ENCODE measurements at regions not wholly inside any gene's neighbourhood (a gene's known extent, or its start where the extent isn't known, plus 50 kb on each side); places are given as distances from the start of the nearest gene placed in this dataset.

DNA sequence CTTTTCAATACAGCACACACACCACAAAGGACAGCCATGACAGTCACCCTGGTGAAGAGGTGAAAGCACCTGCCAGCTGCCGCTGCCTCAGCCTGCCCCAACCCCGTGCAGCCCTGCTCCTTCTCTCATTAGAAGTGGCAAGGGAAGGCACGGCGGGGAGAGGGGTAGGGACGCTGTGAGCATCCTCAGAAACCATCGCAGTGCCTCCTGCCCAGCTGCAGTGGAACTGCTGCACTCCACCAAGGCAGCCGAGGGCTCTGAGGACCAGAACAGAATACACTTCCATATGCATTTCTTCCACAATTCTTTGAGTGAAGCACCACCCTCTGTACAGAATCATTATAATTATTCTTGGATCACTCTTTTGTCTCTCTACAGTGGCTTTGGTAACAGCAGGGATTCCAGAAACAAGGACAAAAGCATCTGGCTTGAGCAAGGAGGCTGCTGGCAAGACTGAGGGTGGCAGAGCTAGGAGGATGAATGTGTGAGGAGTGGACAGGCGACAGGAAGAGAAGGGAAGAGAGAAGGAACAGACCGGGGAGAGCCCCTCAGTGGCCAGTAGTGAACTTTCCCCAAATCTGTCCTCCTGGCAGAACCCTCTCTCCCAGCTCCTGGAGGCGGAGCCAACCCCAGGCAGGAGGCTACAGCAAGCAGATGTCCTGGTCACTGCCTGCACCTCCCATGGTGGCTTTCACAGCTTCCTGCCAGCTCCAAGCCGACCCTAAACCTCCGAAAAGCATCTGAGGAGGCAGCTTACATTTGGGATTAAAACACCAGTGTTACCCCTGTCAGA, 73.2 kb downstream of the MTNR1A start:
- Histone ChIP-seq H3K27me3 (ENCODE audit: low read depth) (peaks cover 57% of the 10 kb centered on the region), H3K9me3 (replicated peaks) (no peaks in the 10 kb centered on the region), H3K27ac (replicated peaks) (no peak overlapping the region), H3K4me3 (no peak overlapping the region), H3K4me1 (no peaks in the 10 kb centered on the region), H3K36me3 (no peaks in the 10 kb centered on the region)
- intact Hi-C loops (cut with micrococcal nuclease): no loop called here
- DNase-seq: no peak
- TF ChIP-seq, protein P1, sequence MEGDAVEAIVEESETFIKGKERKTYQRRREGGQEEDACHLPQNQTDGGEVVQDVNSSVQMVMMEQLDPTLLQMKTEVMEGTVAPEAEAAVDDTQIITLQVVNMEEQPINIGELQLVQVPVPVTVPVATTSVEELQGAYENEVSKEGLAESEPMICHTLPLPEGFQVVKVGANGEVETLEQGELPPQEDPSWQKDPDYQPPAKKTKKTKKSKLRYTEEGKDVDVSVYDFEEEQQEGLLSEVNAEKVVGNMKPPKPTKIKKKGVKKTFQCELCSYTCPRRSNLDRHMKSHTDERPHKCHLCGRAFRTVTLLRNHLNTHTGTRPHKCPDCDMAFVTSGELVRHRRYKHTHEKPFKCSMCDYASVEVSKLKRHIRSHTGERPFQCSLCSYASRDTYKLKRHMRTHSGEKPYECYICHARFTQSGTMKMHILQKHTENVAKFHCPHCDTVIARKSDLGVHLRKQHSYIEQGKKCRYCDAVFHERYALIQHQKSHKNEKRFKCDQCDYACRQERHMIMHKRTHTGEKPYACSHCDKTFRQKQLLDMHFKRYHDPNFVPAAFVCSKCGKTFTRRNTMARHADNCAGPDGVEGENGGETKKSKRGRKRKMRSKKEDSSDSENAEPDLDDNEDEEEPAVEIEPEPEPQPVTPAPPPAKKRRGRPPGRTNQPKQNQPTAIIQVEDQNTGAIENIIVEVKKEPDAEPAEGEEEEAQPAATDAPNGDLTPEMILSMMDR (IDR thresholded peaks at IDR 0.05; ENCODE audit: borderline replicate concordance): no peak

GRCh38 chr4:186475202-186475601, 80.2 kb downstream of the MTNR1A start:
- H3K4me1 ChIP-seq: no peaks in the 10 kb centered on the region
- H3K9me3 ChIP-seq (replicated peaks): no peaks in the 10 kb centered on the region
- no peak overlapping the region for H3K4me3 ChIP-seq
- no peaks in the 10 kb centered on the region for H3K36me3 ChIP-seq
- H3K27me3 ChIP-seq (ENCODE audit: low read depth): peaks cover 32% of the 10 kb centered on the region
- TF ChIP-seq, protein P1 (IDR thresholded peaks at IDR 0.05; ENCODE audit: borderline replicate concordance): no peak
- no peak overlapping the region for H3K27ac ChIP-seq (replicated peaks)
- no peak for DNase-seq
- intact Hi-C loops (cut with micrococcal nuclease): no loop called here

DNA sequence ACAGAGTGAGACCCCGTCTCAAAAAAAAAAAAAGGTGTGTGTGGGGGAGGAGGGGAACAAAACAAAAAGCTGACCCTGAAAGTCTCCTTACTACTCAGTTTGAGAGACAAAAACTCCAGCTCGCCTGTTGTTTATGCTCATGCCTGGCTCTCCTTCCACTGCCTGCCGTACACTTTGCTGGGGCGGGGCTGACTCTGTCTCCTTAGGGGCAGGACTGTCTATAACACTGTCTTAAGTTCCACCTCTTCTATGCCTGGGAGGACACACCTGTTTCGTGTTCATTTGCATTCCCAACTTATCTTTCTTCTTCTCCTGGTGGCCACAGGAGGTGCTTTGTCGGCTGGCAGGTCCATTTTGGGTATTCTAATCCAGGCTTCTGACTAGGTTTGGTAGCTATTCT, 81.4 kb downstream of the MTNR1A start:
- Histone ChIP-seq H3K9me3 (replicated peaks) (no peaks in the 10 kb centered on the region), H3K27ac (replicated peaks) (no peak overlapping the region), H3K4me3 (no peak overlapping the region), H3K36me3 (no peaks in the 10 kb centered on the region), H3K27me3 (ENCODE audit: low read depth) (peaks cover 38% of the 10 kb centered on the region), H3K4me1 (no peaks in the 10 kb centered on the region)
- intact Hi-C loops (cut with micrococcal nuclease): no loop called here
- TF ChIP-seq, protein P1 (IDR thresholded peaks at IDR 0.05; ENCODE audit: borderline replicate concordance): no peak
- no peak for DNase-seq

DNA sequence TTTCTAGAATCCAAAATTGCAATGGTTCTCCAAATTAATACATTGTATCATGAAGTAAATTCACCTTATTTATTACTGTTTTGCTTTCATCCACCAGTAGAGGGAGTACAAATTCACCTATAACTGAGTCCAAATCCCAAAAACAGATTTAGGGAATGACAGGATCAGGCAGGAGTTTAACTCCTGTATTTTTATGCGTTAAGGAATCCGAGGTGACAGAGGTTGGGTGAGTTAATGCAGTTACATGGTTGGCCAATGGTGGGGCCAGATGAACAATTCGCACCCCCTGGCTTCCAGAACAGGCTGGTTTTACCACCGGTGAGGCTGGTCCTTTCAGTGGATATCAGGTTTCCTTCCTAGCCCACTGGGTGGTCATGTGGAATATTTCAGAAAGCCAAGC, 82.4 kb downstream of the MTNR1A start:
- no peak for DNase-seq
- peaks cover 38% of the 10 kb centered on the region for H3K27me3 ChIP-seq (ENCODE audit: low read depth)
- no peaks in the 10 kb centered on the region for H3K36me3 ChIP-seq
- intact Hi-C loops (cut with micrococcal nuclease): no loop called here
- H3K9me3 ChIP-seq (replicated peaks): no peaks in the 10 kb centered on the region
- no peak overlapping the region for H3K4me3 ChIP-seq
- H3K4me1 ChIP-seq: no peaks in the 10 kb centered on the region
- no peak overlapping the region for H3K27ac ChIP-seq (replicated peaks)
- TF ChIP-seq, protein P1 (IDR thresholded peaks at IDR 0.05; ENCODE audit: borderline replicate concordance): peak; percentile 69

DNA sequence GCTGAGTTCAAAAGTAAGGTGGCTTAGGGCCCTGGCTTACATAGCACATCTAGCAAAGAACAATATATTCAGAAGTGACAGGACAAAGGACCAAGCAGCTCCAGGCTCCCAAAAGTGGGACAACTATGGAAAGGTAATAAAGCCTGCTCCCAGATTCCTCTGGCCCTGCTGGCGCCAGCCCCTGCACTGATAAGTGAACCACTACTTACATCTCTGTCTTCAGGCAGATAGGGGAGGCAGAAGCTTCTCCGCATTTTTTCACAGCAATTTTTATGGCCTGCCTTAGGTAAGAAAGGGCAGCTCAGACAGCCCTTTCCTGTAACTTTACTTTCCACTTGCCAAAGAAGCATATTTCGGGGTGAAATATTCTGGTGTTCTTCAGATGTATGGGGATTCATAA, 83.9 kb downstream of the MTNR1A start:
- no peaks in the 10 kb centered on the region for H3K9me3 ChIP-seq (replicated peaks)
- no peaks in the 10 kb centered on the region for H3K4me1 ChIP-seq
- H3K36me3 ChIP-seq: no peaks in the 10 kb centered on the region
- DNase-seq: no peak
- no peak overlapping the region for H3K4me3 ChIP-seq
- H3K27ac ChIP-seq (replicated peaks): no peak overlapping the region
- peaks cover 43% of the 10 kb centered on the region for H3K27me3 ChIP-seq (ENCODE audit: low read depth)
- TF ChIP-seq, protein P1 (IDR thresholded peaks at IDR 0.05; ENCODE audit: borderline replicate concordance): no peak
- intact Hi-C loops (cut with micrococcal nuclease): no loop called here

Measured in left ventricle myocardium inferior (tissue), 1 donor.